Chondrocyte (in vitro differentiated cells): ENCODE measurements at regions not wholly inside any gene's neighbourhood (a gene's known extent, or its start where the extent isn't known, plus 50 kb on each side); places are given as distances from the start of the nearest gene placed in this dataset.

Experiments used
- DNase-seq: peaks from one replicate; pipeline ENCODE4 v3.0.0; 2021; ENCODE audit warnings: mixed read lengths, low spot score
- H3K27ac Mint-ChIP-seq: one replicate; pipeline ENCODE4 v1.8.0; 2021; ENCODE audit warnings: mild to moderate bottlenecking, moderate library complexity, mixed read lengths; ENCODE audit not compliant: unreplicated experiment
- H3K27me3 Mint-ChIP-seq: 2 replicates; pipeline ENCODE4 v1.8.0; 2021; ENCODE audit warnings: low read depth, mixed read lengths
- H3K36me3 Mint-ChIP-seq: 2 replicates; pipeline ENCODE4 v1.8.0; 2021; ENCODE audit warnings: low read depth, mixed read lengths
- H3K4me1 Mint-ChIP-seq: 2 replicates; pipeline ENCODE4 v1.8.0; 2021; ENCODE audit warnings: low read depth, mild to moderate bottlenecking, mixed read lengths
- H3K4me3 Mint-ChIP-seq: one replicate; pipeline ENCODE4 v1.8.0; 2021; ENCODE audit warnings: mild to moderate bottlenecking, moderate library complexity, mixed read lengths; ENCODE audit not compliant: unreplicated experiment
- H3K9me3 Mint-ChIP-seq: 2 replicates; pipeline ENCODE4 v1.8.0; 2021; ENCODE audit warnings: low read depth, mixed read lengths
- TF ChIP-seq, protein P1 (sequence below): fragments of 200-600 bp; sonication (generic); IDR thresholded peaks from 2 replicates; pipeline ENCODE4 v1.5.0; 2021; ENCODE audit warnings: antibody characterized with exemption, mild to moderate bottlenecking, moderate library complexity

GRCh38 chr2:213233438-213234330 lies 50.6 kb upstream of the SPAG16 start:
- H3K4me1 Mint-ChIP-seq: peaks cover 49% of the 10 kb centered on the region
- TF ChIP-seq, protein P1, sequence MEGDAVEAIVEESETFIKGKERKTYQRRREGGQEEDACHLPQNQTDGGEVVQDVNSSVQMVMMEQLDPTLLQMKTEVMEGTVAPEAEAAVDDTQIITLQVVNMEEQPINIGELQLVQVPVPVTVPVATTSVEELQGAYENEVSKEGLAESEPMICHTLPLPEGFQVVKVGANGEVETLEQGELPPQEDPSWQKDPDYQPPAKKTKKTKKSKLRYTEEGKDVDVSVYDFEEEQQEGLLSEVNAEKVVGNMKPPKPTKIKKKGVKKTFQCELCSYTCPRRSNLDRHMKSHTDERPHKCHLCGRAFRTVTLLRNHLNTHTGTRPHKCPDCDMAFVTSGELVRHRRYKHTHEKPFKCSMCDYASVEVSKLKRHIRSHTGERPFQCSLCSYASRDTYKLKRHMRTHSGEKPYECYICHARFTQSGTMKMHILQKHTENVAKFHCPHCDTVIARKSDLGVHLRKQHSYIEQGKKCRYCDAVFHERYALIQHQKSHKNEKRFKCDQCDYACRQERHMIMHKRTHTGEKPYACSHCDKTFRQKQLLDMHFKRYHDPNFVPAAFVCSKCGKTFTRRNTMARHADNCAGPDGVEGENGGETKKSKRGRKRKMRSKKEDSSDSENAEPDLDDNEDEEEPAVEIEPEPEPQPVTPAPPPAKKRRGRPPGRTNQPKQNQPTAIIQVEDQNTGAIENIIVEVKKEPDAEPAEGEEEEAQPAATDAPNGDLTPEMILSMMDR: no peak
- DNase-seq: no peak
- no peak overlapping the region for H3K27ac Mint-ChIP-seq
- no peaks in the 10 kb centered on the region for H3K36me3 Mint-ChIP-seq
- no peaks in the 10 kb centered on the region for H3K27me3 Mint-ChIP-seq
- H3K9me3 Mint-ChIP-seq: no peaks in the 10 kb centered on the region
- peak overlapping the region; percentile 39 for H3K4me3 Mint-ChIP-seq
